ENCODE measurements at regions not wholly inside any gene's neighbourhood (a gene's known extent, or its start where the extent isn't known, plus 50 kb on each side); places are given as distances from the start of the nearest gene placed in this dataset.
"Not testable (repeated sequence)": the region's sequence is repeated elsewhere in the genome, so short reads cannot be mapped to it uniquely, and the experiment has no call there.

DNA sequence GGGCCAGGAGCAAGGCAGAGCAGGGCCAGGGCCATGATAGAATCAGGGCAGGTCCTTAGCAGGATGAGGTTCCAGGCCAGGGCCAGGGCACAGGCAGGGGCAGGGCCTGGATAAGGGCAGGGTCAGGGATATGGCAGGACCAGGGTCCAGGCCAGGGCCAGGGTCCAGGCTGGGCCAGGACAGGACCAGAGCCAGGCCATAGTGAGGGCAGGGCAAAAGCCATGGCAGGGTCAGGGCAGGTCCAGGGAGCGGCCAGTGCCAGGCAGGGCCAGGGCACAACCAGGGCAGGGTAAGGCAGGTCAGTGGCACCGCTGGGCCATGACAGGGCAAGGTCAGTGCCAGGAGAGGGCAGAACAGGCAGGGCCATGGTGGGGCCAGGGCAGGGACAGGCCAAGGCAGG, 152.2 kb downstream of the LIPI start:
- H3K36me3 ChIP-seq, result no peaks in the 10 kb centered on the region
- peak overlapping the region in 1 of 2 donors; percentile 9 for H3K27ac ChIP-seq
- intact Hi-C loops (cut with DNase I; ENCODE audit: low total_unique reads), result no loop called here
- no peak for DNase-seq (ENCODE audit: low spot score in 2 of 2)
- peaks cover 0 to 4% of the 10 kb centered on the region in 2 donors for H3K9me3 ChIP-seq
- H3K4me3 ChIP-seq, result no peak overlapping the region
- no peaks in the 10 kb centered on the region for H3K4me1 ChIP-seq
- TF ChIP-seq, protein P1, sequence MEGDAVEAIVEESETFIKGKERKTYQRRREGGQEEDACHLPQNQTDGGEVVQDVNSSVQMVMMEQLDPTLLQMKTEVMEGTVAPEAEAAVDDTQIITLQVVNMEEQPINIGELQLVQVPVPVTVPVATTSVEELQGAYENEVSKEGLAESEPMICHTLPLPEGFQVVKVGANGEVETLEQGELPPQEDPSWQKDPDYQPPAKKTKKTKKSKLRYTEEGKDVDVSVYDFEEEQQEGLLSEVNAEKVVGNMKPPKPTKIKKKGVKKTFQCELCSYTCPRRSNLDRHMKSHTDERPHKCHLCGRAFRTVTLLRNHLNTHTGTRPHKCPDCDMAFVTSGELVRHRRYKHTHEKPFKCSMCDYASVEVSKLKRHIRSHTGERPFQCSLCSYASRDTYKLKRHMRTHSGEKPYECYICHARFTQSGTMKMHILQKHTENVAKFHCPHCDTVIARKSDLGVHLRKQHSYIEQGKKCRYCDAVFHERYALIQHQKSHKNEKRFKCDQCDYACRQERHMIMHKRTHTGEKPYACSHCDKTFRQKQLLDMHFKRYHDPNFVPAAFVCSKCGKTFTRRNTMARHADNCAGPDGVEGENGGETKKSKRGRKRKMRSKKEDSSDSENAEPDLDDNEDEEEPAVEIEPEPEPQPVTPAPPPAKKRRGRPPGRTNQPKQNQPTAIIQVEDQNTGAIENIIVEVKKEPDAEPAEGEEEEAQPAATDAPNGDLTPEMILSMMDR (IDR thresholded peaks at IDR 0.05), result no peak
- no peak for TF ChIP-seq POLR2AphosphoS5 (IDR thresholded peaks at IDR 0.05)
- no peak for TF ChIP-seq POLR2A (IDR thresholded peaks at IDR 0.05)
- H3K27me3 ChIP-seq, result no peaks in the 10 kb centered on the region

DNA sequence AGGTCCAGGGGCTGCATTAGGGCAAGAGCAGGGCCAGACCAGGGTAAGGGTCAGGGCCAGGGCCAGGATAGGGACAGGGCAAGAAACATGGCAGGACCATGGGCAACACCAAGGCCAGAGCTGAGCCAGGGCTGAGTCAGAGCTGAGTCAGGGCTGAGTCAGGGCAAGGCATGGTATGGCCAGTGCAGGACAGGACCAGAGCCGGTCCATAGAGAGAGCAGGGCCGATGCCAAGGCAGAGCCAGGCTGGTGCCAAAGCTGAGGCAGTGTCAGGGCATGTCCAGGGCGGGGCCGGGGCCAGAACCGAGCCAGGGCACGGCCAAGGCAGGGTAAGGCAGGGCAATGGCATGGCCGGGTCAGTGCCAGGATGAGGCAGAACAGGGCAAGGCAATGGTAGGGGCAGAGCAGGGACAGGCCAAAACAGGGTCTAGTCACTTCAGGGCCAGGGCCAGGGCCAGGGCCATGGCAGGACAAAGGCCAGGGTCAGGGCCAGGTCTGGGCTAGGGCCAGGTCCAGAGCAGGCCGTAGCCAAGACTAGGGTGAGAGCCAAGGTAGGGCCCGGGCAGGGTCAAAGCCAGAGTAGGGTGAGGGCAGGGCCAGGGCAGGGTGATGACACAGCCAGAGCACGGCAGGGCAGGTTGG, 152.8 kb downstream of the LIPI start:
- H3K27me3 ChIP-seq; H3K9me3 ChIP-seq; intact Hi-C loops (cut with DNase I; ENCODE audit: low total_unique reads); H3K4me3 ChIP-seq; H3K36me3 ChIP-seq; H3K4me1 ChIP-seq; DNase-seq (ENCODE audit: low spot score in 2 of 2): not testable (repeated sequence)
- H3K27ac ChIP-seq, result peak overlapping the region in 1 of 2 donors; percentile 48

DNA sequence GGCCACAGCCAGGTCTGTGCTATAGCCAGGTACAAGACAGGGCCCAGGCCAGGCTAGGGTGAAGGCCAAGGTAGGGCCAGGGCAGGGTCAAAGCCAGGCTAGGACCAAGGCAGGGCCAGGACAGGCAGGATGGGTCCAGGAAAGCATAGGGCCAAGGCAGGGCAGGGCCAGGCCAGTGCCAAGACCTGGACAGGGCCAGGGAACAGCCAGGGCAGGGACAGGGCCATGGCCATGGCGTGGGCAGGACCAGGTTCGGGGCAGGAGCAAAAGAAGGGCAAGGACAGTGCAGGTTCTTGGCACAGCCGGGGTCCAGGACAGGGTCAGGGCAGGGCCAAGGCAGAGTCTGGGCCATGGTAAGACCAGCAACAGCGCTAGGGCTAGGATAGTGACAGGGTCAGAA, 153.4 kb downstream of the LIPI start:
- intact Hi-C loops (cut with DNase I; ENCODE audit: low total_unique reads), result no loop called here
- TF ChIP-seq, protein P1 (IDR thresholded peaks at IDR 0.05), result no peak
- TF ChIP-seq POLR2A (IDR thresholded peaks at IDR 0.05) (no peak), POLR2AphosphoS5 (IDR thresholded peaks at IDR 0.05) (no peak)
- Histone ChIP-seq H3K4me1 (no peaks in the 10 kb centered on the region), H3K36me3 (no peaks in the 10 kb centered on the region), H3K27me3 (no peaks in the 10 kb centered on the region), H3K9me3 (no peaks in the 10 kb centered on the region), H3K27ac (peak overlapping the region in 1 of 2 donors; percentile 48), H3K4me3 (no peak overlapping the region)
- no peak for DNase-seq (ENCODE audit: low spot score in 2 of 2)

DNA sequence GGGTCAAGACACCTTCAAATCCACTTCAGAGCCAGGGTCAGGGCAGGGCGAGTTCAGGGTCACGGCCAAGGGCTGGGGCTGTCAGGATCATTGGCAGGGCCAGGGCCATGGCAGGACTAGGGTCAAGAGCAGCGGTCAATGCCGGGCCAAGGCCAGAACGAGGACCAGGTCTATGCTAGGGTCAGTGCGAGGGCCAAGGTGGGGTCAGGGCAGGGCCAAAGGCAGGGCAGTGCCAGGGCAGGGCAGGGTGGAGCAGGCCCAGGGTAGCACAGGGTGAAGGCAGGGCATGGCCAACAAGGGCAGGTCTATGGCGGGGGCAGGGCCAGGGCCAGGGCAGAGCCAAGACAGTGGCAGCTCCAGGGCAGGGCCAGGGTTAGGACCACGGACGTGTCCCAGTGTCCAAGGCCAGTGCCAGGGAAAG, 154.0 kb downstream of the LIPI start:
- TF ChIP-seq POLR2AphosphoS5 (IDR thresholded peaks at IDR 0.05), result no peak
- TF ChIP-seq POLR2A (IDR thresholded peaks at IDR 0.05), result no peak
- TF ChIP-seq, protein P1 (IDR thresholded peaks at IDR 0.05), result no peak
- Histone ChIP-seq H3K4me1 (no peaks in the 10 kb centered on the region), H3K27ac (peak overlapping the region in 1 of 2 donors; percentile 48), H3K9me3 (no peaks in the 10 kb centered on the region), H3K4me3 (no peak overlapping the region), H3K27me3 (no peaks in the 10 kb centered on the region), H3K36me3 (no peaks in the 10 kb centered on the region)
- DNase-seq (ENCODE audit: low spot score in 2 of 2), result no peak
- intact Hi-C loops (cut with DNase I; ENCODE audit: low total_unique reads), result no loop called here

DNA sequence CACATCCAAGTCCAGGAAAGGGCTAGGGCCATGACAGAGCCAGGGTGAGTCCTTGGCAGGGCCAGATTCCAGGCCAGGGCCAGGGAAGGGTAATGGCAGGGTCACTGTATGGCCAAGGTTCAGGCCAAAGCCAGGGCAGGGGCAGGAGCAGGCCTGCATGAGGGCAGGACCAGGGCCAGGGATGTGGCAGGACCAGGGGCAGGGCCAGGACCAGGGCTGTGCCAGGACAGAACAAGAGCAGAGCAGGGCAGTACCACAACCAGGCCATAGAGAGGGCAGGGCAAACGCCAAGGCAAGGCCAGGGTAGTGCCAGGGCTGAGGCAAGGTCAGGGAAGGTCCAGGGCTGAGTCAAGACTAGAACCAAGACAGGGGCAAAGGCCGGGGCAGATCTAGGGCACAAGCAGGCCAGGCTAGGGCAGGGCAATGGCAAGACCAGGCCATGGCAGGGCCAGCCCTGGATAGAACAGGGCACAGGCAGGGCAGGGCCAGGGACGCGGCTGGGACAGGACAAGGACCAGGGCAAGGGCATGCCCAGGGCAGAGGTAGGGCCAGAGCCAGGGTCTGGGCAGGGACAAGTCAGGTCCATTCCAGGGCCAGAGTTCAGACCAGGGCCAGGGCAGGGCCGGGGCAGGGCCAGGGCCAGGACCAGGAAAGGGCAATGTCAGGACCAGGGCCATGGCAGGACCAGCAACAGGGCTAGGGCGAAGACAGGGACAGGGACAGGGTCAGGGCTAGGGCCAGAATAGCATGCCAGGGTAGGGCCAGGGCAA, 154.8 kb downstream of the LIPI start:
- H3K27me3 ChIP-seq; H3K36me3 ChIP-seq; DNase-seq (ENCODE audit: low spot score in 2 of 2); intact Hi-C loops (cut with DNase I; ENCODE audit: low total_unique reads); H3K4me3 ChIP-seq; H3K9me3 ChIP-seq; H3K4me1 ChIP-seq: not testable (repeated sequence)
- H3K27ac ChIP-seq, result peak overlapping the region in 1 of 2 donors; percentile 48

DNA sequence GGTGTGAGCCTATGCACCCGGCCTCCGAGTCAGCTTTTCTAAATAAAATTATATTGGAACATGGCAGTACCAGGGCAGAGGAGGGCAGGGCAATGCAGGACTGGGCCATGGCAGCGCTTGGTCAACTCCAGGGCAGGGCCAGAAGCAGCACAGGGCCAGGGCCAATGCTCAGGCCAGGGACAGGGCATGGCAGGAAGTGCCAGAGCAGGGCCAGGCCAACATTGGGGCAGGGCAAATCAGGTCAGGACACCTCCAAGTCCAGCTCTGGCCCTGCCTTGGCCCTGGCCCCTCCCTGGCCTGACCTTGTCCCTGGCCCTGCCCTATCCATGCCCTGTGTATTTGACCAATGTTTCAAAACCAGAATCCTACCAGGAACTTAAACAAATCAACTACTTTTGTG, 156.1 kb downstream of the LIPI start:
- intact Hi-C loops (cut with DNase I; ENCODE audit: low total_unique reads), result no loop called here
- TF ChIP-seq POLR2AphosphoS5 (IDR thresholded peaks at IDR 0.05) (no peak), POLR2A (IDR thresholded peaks at IDR 0.05) (no peak)
- TF ChIP-seq, protein P1 (IDR thresholded peaks at IDR 0.05), result no peak
- Histone ChIP-seq H3K36me3 (no peaks in the 10 kb centered on the region), H3K9me3 (no peaks in the 10 kb centered on the region), H3K27ac (peak overlapping the region in 1 of 2 donors; percentile 49), H3K4me3 (no peak overlapping the region), H3K27me3 (no peaks in the 10 kb centered on the region), H3K4me1 (no peaks in the 10 kb centered on the region)
- no peak for DNase-seq (ENCODE audit: low spot score in 2 of 2)

All from breast epithelium (tissue), 4 donors.